ENCODE measurements at regions not wholly inside any gene's neighbourhood (a gene's known extent, or its start where the extent isn't known, plus 50 kb on each side); places are given as distances from the start of the nearest gene placed in this dataset.

GRCh38 chr7:113279256-113279655 is 160.9 kb upstream of the SMIM30 start:
- Histone ChIP-seq H3K4me2 (no peak overlapping the region), H2AFZ (ENCODE audit: low read depth) (peak overlapping the region; percentile 1; the same call in 1 of the 2 replicates), H3K36me3 (replicated peaks in 1 of 2; ENCODE audit: control insufficient read depth in 1 of 2, insufficient read depth in 2 of 2, low read length in 1 of 2) (no peaks in the 10 kb centered on the region), H3K9ac (no peak overlapping the region), H3K27ac (ENCODE audit: low read depth in 2 of 2, low read length in 1 of 2) (no peak overlapping the region), H3K9me3 (0 out of 2 replicates have a peak, but pooled peaks cover 8% of the 10 kb centered on the region), H3K9me2 (no peaks in the 10 kb centered on the region), H3K4me1 (ENCODE audit: control insufficient read depth in 1 of 2, insufficient read depth in 2 of 2, low read depth in 1 of 2, low read length in 1 of 2) (peaks cover 0 to 6% of the 10 kb centered on the region in 2 experiments; a peak in 1 of 4 replicates), H3K4me3 (ENCODE audit: low read depth in 2 of 2, low read length in 1 of 2) (no peak overlapping the region), H4K20me1 (ENCODE audit: insufficient read depth) (no peaks in the 10 kb centered on the region), H3K79me2 (ENCODE audit: insufficient read depth) (no peaks in the 10 kb centered on the region), H3K27me3 (ENCODE audit: insufficient read depth) (no peaks in the 10 kb centered on the region), H3F3A (replicated peaks; ENCODE audit: insufficient read depth) (no peaks in the 10 kb centered on the region)
- DNase-seq: peak; percentile 16
- ChIA-PET POLR2A (no interaction called here), CTCF (interaction anchor here (1.8 kb wide), 1 partner anchor 143 kb away, joined by 7 read pairs; no protein-coding TSS in a partner anchor)
- peak; percentile 76 for TF ChIP-seq PBX3 (IDR thresholded peaks at IDR 0.05)
- peak; percentile 63 for TF ChIP-seq GATA2 (CRISPR knock-in tag; IDR thresholded peaks at IDR 0.05)
- TF ChIP-seq JUND (IDR thresholded peaks at IDR 0.05): peak; percentile 19
- no peak for TF ChIP-seq FOXJ3 (CRISPR knock-in tag; IDR thresholded peaks at IDR 0.05)
- TF ChIP-seq CTCF (IDR thresholded peaks at IDR 0.05): no peak

- H3K9me2 ChIP-seq: no peaks in the 10 kb centered on the region
- no peaks in the 10 kb centered on the region for H3K27me3 ChIP-seq (ENCODE audit: insufficient read depth)
- no peak overlapping the region for H3K4me3 ChIP-seq (ENCODE audit: low read depth in 2 of 2, low read length in 1 of 2)
- no peaks in the 10 kb centered on the region for H3F3A ChIP-seq (replicated peaks; ENCODE audit: insufficient read depth)
- H4K20me1 ChIP-seq (ENCODE audit: insufficient read depth): no peaks in the 10 kb centered on the region
- H3K9me3 ChIP-seq: peaks cover 13% of the 10 kb centered on the region
- H3K4me1 ChIP-seq (ENCODE audit: control insufficient read depth in 1 of 2, insufficient read depth in 2 of 2, low read depth in 1 of 2, low read length in 1 of 2): no peaks in the 10 kb centered on the region
- POLR2A ChIA-PET: no interaction called here
- 21% methylated on average over 2 of the region's 2 CpGs for WGBS (ENCODE audit: low lambda C conversion rate)
- no peak overlapping the region for H3K4me2 ChIP-seq
- CTCF ChIA-PET: no interaction called here
- no peak overlapping the region for H3K27ac ChIP-seq (ENCODE audit: low read depth in 2 of 2, low read length in 1 of 2)
- no peak for DNase-seq
- no peaks in the 10 kb centered on the region for H3K79me2 ChIP-seq (ENCODE audit: insufficient read depth)
- no peak overlapping the region for H3K9ac ChIP-seq
- H2AFZ ChIP-seq (ENCODE audit: low read depth): no peak overlapping the region
- TF ChIP-seq RFX5 (IDR thresholded peaks at IDR 0.05; ENCODE audit: low read length) (no peak), CHD2 (IDR thresholded peaks at IDR 0.05; ENCODE audit: low read length, partially characterized antibody) (no peak), USF1 (IDR thresholded peaks at IDR 0.05; ENCODE audit: borderline replicate concordance, low read depth) (no peak), SIN3A (IDR thresholded peaks at IDR 0.05; ENCODE audit: borderline replicate concordance, low read depth, low read length) (no peak), JUND (IDR thresholded peaks at IDR 0.05) (no peak), TCF12 (IDR thresholded peaks at IDR 0.05) (no peak), GABPA (IDR thresholded peaks at IDR 0.05; ENCODE audit: low read depth) (no peak), PBX3 (IDR thresholded peaks at IDR 0.05) (no peak), FOXM1 (IDR thresholded peaks at IDR 0.05; ENCODE audit: low read depth) (no peak), ZBTB33 (IDR thresholded peaks at IDR 0.05; ENCODE audit: borderline replicate concordance, low read depth) (no peak), TAF1 (IDR thresholded peaks at IDR 0.05; ENCODE audit: borderline replicate concordance, low read depth, low read length) (no peak), RAD21 (IDR thresholded peaks at IDR 0.05; ENCODE audit: low read length) (no peak), SMC3 (IDR thresholded peaks at IDR 0.05; ENCODE audit: low read depth, low read length) (no peak), USF2 (IDR thresholded peaks at IDR 0.05; ENCODE audit: borderline replicate concordance, low read depth, low read length) (no peak)
- peaks cover 0 to 3% of the 10 kb centered on the region in 2 experiments for H3K36me3 ChIP-seq (replicated peaks in 1 of 2; ENCODE audit: control insufficient read depth in 1 of 2, insufficient read depth in 2 of 2, low read length in 1 of 2)
These were observed 152.4 kb upstream of the SMIM30 start for GRCh38 chr7:113270790-113271189.
